Esophagus (tissue), 2 donors: ENCODE measurements at regions not wholly inside any gene's neighbourhood (a gene's known extent, or its start where the extent isn't known, plus 50 kb on each side); places are given as distances from the start of the nearest gene placed in this dataset.

Experiments
- H3K27ac ChIP-seq, 2 donors: one replicate each; pipeline ENCODE4 v1.5.1; 2013; ENCODE audit warnings: low read depth in 2 of 2, mild to moderate bottlenecking in 2 of 2, inconsistent platforms in 1 of 2, low read length in 1 of 2, moderate library complexity in 1 of 2
- H3K27me3 ChIP-seq, 2 donors: one replicate each; pipeline ENCODE4 v1.6.1; 2013; ENCODE audit warnings: low read length in 2 of 2, control low read depth in 1 of 2, mild to moderate bottlenecking in 1 of 2; ENCODE audit not compliant: insufficient read depth in 2 of 2, control insufficient read depth in 1 of 2
- H3K36me3 ChIP-seq, 2 donors: one replicate each; pipeline ENCODE4 v1.6.1; 2013; ENCODE audit warnings: low read length in 1 of 2; ENCODE audit not compliant: control insufficient read depth in 2 of 2, insufficient read depth in 2 of 2
- H3K4me1 ChIP-seq, 2 donors: one replicate each; pipeline ENCODE4 v1.6.1; 2013; ENCODE audit warnings: low read length in 1 of 2; ENCODE audit not compliant: control insufficient read depth in 2 of 2, insufficient read depth in 2 of 2
- H3K4me3 ChIP-seq, 2 donors: one replicate each; pipeline ENCODE4 v1.5.1; 2013; ENCODE audit warnings: low read length in 2 of 2, mild to moderate bottlenecking in 2 of 2, low read depth in 1 of 2, moderate library complexity in 1 of 2
- H3K9me3 ChIP-seq, 2 donors: one replicate each; pipeline ENCODE4 v1.6.1; 2013; ENCODE audit warnings: mild to moderate bottlenecking in 2 of 2, low read depth in 1 of 2, low read length in 1 of 2, moderate library complexity in 1 of 2; ENCODE audit not compliant: control insufficient read depth in 2 of 2, insufficient read depth in 1 of 2
- WGBS, 2 donors: extraction: QIAGEN DNeasy Blood & Tissue Kit; methylation state at CpG; one replicate each; pipeline ENCODE4 v1.1.7; 2013; 5-methylcytosine and 5-hydroxymethylcytosine counted together
- donor health status: healthy with polysubstance abuse.
- donor health status: Bipolar disorder and iron deficiency.

GRCh38 chr1:38261574-38261973 is 215.0 kb upstream of the POU3F1 start:
- Histone ChIP-seq H3K4me3 (no peak overlapping the region), H3K27me3 (no peaks in the 10 kb centered on the region), H3K4me1 (no peaks in the 10 kb centered on the region), H3K36me3 (no peaks in the 10 kb centered on the region), H3K27ac (no peak overlapping the region), H3K9me3 (peaks cover 0 to 10% of the 10 kb centered on the region in 2 donors)
- 83 to 93% methylated on average over 4 of the region's 4 CpGs for WGBS, 2 donors

- peaks cover 0 to 10% of the 10 kb centered on the region in 2 donors for H3K9me3 ChIP-seq
- H3K27me3 ChIP-seq: no peaks in the 10 kb centered on the region
- no peak overlapping the region for H3K27ac ChIP-seq
- H3K4me1 ChIP-seq: no peaks in the 10 kb centered on the region
- no peak overlapping the region for H3K4me3 ChIP-seq
- no peaks in the 10 kb centered on the region for H3K36me3 ChIP-seq
- 82 to 85% methylated on average over 16 of the region's 16 CpGs for WGBS, 2 donors
Measured at GRCh38 chr1:38258085-38258627, 211.6 kb upstream of the POU3F1 start.

DNA sequence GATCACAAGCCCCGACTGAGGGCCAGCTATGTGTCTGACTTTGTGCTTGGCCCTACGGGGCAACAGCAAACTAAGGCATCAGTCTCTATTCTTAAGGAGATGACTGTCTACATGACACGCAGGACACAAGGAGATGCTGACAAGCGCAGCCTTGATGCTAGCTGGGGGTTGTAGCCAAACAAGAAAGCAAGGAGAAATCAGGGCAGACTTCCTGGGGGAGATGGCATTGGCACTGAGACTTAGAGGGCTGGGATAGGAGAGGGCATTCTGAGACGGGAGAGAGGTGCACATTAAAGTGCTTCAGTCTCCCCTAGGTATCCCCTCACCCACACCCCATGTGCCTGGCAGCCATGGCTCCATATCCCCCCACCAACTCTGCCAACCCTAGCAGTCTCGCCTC is 210.8 kb upstream of the POU3F1 start:
- Histone ChIP-seq H3K9me3 (peaks cover 0 to 12% of the 10 kb centered on the region in 2 donors), H3K4me3 (no peak overlapping the region), H3K36me3 (no peaks in the 10 kb centered on the region), H3K4me1 (no peaks in the 10 kb centered on the region), H3K27me3 (no peaks in the 10 kb centered on the region), H3K27ac (no peak overlapping the region)
- 76 to 81% methylated on average over 6 of the region's 6 CpGs for WGBS, 2 donors

DNA sequence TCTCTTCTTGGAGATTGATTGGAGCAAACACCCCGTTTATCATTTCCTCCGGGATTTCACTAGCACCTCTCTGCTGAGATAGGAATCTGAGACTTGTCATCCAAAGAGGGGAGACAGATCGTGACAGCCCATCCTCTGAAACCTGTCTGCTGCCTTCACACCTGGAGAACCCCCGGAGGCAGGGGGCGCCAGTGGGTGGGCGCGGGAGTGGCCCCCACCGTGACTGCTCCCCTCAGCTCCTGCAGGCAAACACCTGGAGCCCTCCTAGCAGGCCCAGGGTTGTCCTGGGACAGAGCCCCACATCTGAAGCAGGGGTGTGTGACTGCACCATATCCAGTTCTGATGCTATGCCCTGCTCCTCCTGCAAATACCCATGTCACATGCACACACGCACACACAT is 209.5 kb upstream of the POU3F1 start:
- Histone ChIP-seq H3K4me3 (no peak overlapping the region), H3K36me3 (no peaks in the 10 kb centered on the region), H3K4me1 (no peaks in the 10 kb centered on the region), H3K27ac (no peak overlapping the region), H3K9me3 (peaks cover 0 to 12% of the 10 kb centered on the region in 2 donors), H3K27me3 (no peaks in the 10 kb centered on the region)
- 45 to 48% methylated on average over 9 of the region's 9 CpGs for WGBS, 2 donors

DNA sequence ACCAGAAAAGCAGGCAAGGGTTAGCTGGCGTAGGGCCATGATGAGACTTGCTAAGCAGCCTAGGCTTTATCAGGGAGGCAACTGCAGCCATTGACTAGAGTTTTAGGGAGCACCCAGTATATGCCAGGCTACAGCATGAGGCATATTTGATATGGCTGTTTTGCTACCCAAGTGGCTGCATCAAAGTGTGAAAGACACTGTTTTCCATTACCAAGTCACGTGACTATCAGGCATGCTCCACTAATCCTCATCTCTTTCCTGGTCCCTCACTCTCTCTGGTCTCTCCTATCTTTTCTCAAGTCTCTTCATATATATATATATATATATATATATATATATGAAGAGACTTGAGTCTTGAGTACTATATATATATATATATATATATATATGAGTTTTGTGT is 206.7 kb upstream of the POU3F1 start:
- Histone ChIP-seq H3K36me3 (no peaks in the 10 kb centered on the region), H3K4me1 (no peaks in the 10 kb centered on the region), H3K27me3 (no peaks in the 10 kb centered on the region), H3K9me3 (peaks cover 0 to 2% of the 10 kb centered on the region in 2 donors), H3K27ac (no peak overlapping the region), H3K4me3 (no peak overlapping the region)
- WGBS, 2 donors: 82 to 91% methylated on average over 2 of the region's 2 CpGs

DNA sequence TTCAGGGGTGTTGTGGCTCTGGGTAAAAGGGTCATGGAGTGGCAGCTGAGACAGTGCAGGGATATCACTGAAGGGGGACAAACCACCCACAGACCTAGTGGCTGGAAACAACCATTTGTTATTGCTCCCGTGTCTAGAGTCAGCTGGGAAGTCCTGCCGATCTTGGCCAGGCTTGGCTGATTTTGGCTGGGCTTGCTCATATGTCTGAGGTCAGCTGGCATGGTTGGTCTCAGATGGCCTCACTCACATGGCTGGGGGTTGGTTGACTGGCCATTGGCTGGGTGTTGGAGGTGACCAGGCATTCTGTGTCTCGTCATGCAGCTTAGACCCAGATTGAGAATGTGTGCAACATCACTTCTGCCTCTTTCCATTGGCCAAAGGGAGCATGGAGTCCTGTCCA is 203.8 kb upstream of the POU3F1 start:
- no peak overlapping the region for H3K4me3 ChIP-seq
- H3K27me3 ChIP-seq: no peaks in the 10 kb centered on the region
- no peaks in the 10 kb centered on the region for H3K4me1 ChIP-seq
- 86 to 88% methylated on average over 3 of the region's 3 CpGs for WGBS, 2 donors
- H3K9me3 ChIP-seq: peaks cover 0 to 2% of the 10 kb centered on the region in 2 donors
- no peaks in the 10 kb centered on the region for H3K36me3 ChIP-seq
- no peak overlapping the region for H3K27ac ChIP-seq

GRCh38 chr1:38249001-38249400 is 202.4 kb upstream of the POU3F1 start:
- H3K4me3 ChIP-seq: no peak overlapping the region
- H3K4me1 ChIP-seq: no peaks in the 10 kb centered on the region
- WGBS, 2 donors: 66 to 68% methylated on average over 7 of the region's 7 CpGs
- no peaks in the 10 kb centered on the region for H3K36me3 ChIP-seq
- peaks cover 0 to 2% of the 10 kb centered on the region in 2 donors for H3K9me3 ChIP-seq
- H3K27me3 ChIP-seq: no peaks in the 10 kb centered on the region
- H3K27ac ChIP-seq: no peak overlapping the region

GRCh38 chr1:38246955-38247952 is 200.7 kb upstream of the POU3F1 start:
- Histone ChIP-seq H3K27ac (no peak overlapping the region), H3K27me3 (no peaks in the 10 kb centered on the region), H3K9me3 (no peaks in the 10 kb centered on the region), H3K4me3 (no peak overlapping the region), H3K36me3 (no peaks in the 10 kb centered on the region), H3K4me1 (peaks cover 0 to 4% of the 10 kb centered on the region in 2 donors)
- WGBS, 2 donors: 59 to 68% methylated on average over 24 of the region's 24 CpGs

- Histone ChIP-seq H3K36me3 (no peaks in the 10 kb centered on the region), H3K27ac (no peak overlapping the region), H3K4me3 (no peak overlapping the region), H3K27me3 (no peaks in the 10 kb centered on the region), H3K9me3 (no peaks in the 10 kb centered on the region), H3K4me1 (peaks cover under 1 to 4% of the 10 kb centered on the region in 2 donors)
- 75 to 80% methylated on average over 14 of the region's 14 CpGs for WGBS, 2 donors
Measured at GRCh38 chr1:38244218-38244845, 197.7 kb upstream of the POU3F1 start.
